SK-N-SH treated with all-trans-retinoic acid at 6 μM for 48 hours (cell line): ENCODE measurements at regions not wholly inside any gene's neighbourhood (a gene's known extent, or its start where the extent isn't known, plus 50 kb on each side); places are given as distances from the start of the nearest gene placed in this dataset.
A peak's percentile ranks its signal among the peaks of the same experiment; 100 is the strongest.
"Not testable (repeated sequence)": the region's sequence is repeated elsewhere in the genome, so short reads cannot be mapped to it uniquely, and the experiment has no call there.

ENCODE experiments used
- ATAC-seq: fragments of 200-7000 bp; cut with Tn5 transposase; 3 replicates; pipeline ENCODE4 v1.9.1; 2020; ENCODE audit warnings: mild to moderate bottlenecking, moderate library complexity
- ARNTL ChIP-seq: fragments of 450-650 bp; formaldehyde crosslinking; IDR thresholded peaks from 2 replicates; pipeline ENCODE4 v1.5.0; 2020; ENCODE audit warnings: low read depth, mild to moderate bottlenecking, moderate library complexity, borderline replicate concordance
- BACH2 ChIP-seq: fragments of 250-450 bp; sonication (Bioruptor Pico); IDR thresholded peaks from 2 replicates; pipeline ENCODE4 v1.9.0; 2021; ENCODE audit warnings: mild to moderate bottlenecking, borderline replicate concordance
- CREB5 ChIP-seq: fragments of 250-450 bp; sonication (Bioruptor Pico); IDR thresholded peaks from 2 replicates; pipeline ENCODE4 v1.5.1; 2020; ENCODE audit warnings: low read depth, mild to moderate bottlenecking, moderate library complexity
- CSRNP3 ChIP-seq: fragments of 250-450 bp; sonication (Bioruptor Pico); IDR thresholded peaks from 2 replicates; pipeline ENCODE4 v1.5.1; 2021; ENCODE audit warnings: mild to moderate bottlenecking, moderate library complexity
- GLIS3 ChIP-seq: fragments of 250-450 bp; sonication (Bioruptor Pico); IDR thresholded peaks from 2 replicates; pipeline ENCODE4 v1.5.0; 2020; ENCODE audit warnings: mild to moderate bottlenecking, moderate library complexity
- ISL1 ChIP-seq: fragments of 250-450 bp; sonication (Bioruptor Pico); IDR thresholded peaks from 2 replicates; pipeline ENCODE4 v2.1.2; 2022; ENCODE audit warnings: mild to moderate bottlenecking, moderate library complexity
- OSR1 ChIP-seq: fragments of 250-450 bp; sonication (Bioruptor Pico); IDR thresholded peaks from 2 replicates; pipeline ENCODE4 v1.8.0; 2022; ENCODE audit warnings: moderate library complexity, mild to moderate bottlenecking, inconsistent platforms
- PATZ1 ChIP-seq: fragments of 250-450 bp; sonication (Bioruptor Pico); IDR thresholded peaks from 2 replicates; pipeline ENCODE4 v1.8.0; 2020; ENCODE audit warnings: mild to moderate bottlenecking, moderate library complexity, borderline replicate concordance
- POU6F1 ChIP-seq: fragments of 250-450 bp; sonication (Bioruptor Pico); IDR thresholded peaks from 2 replicates; pipeline ENCODE4 v1.8.0; 2021; ENCODE audit warnings: low read depth, mild to moderate bottlenecking, moderate library complexity, borderline replicate concordance
- RARB ChIP-seq: fragments of 250-450 bp; sonication (Bioruptor Pico); IDR thresholded peaks from 2 replicates; pipeline ENCODE4 v1.8.0; 2021; ENCODE audit warnings: mild to moderate bottlenecking, moderate library complexity
- TCF4 ChIP-seq: fragments of 250-450 bp; sonication (Bioruptor Pico); IDR thresholded peaks from 2 replicates; pipeline ENCODE4 v1.8.0; 2021; ENCODE audit warnings: mild to moderate bottlenecking, moderate library complexity, borderline replicate concordance
- TOX ChIP-seq: fragments of 250-450 bp; sonication (Bioruptor Pico); IDR thresholded peaks from 2 replicates; pipeline ENCODE4 v1.8.0; 2021; ENCODE audit warnings: mild to moderate bottlenecking, moderate library complexity, borderline replicate concordance
- TSHZ2 ChIP-seq: fragments of 250-450 bp; sonication (Bioruptor Pico); IDR thresholded peaks from 2 replicates; pipeline ENCODE4 v1.5.0; 2020; ENCODE audit warnings: mild to moderate bottlenecking, moderate library complexity
- ZC3H10 ChIP-seq: fragments of 250-450 bp; sonication (Bioruptor Pico); IDR thresholded peaks from 2 replicates; pipeline ENCODE4 v1.5.1; 2021; ENCODE audit warnings: mild to moderate bottlenecking, moderate library complexity
- ZFP3 ChIP-seq: fragments of 250-450 bp; sonication (Bioruptor Pico); IDR thresholded peaks from 2 replicates; pipeline ENCODE4 v1.5.0; 2020; ENCODE audit warnings: mild to moderate bottlenecking, moderate library complexity
- ZFP30 ChIP-seq: fragments of 450-650 bp; formaldehyde crosslinking; IDR thresholded peaks from 2 replicates; pipeline ENCODE4 v1.5.0; 2022; ENCODE audit warnings: mild to moderate bottlenecking, moderate library complexity
- ZNF565 ChIP-seq: fragments of 450-650 bp; formaldehyde crosslinking; conservative IDR thresholded peaks from 2 replicates; pipeline ENCODE4 v1.5.0; 2020; ENCODE audit warnings: low read depth, mild to moderate bottlenecking, moderate library complexity
- ZNF70 ChIP-seq: fragments of 450-650 bp; formaldehyde crosslinking; IDR thresholded peaks from 2 replicates; pipeline ENCODE4 v1.5.0; 2020; ENCODE audit warnings: mild to moderate bottlenecking, moderate library complexity
- ZNF8 ChIP-seq: fragments of 450-650 bp; formaldehyde crosslinking; IDR thresholded peaks from 2 replicates; pipeline ENCODE4 v1.5.0; 2020; ENCODE audit warnings: mild to moderate bottlenecking, moderate library complexity

- TF ChIP-seq CSRNP3 (no peak), ZNF70 (CRISPR knock-in tag) (no peak), TSHZ2 (no peak)
- TF ChIP-seq, all 23 proteins: peak for 0
Observed at GRCh38 chr17:20800146-20800545, 220.6 kb downstream of the CDRT15L2 start (continued).

GRCh38 chr17:20805751-20806150 is 226.2 kb downstream of the CDRT15L2 start:
- no peak for ATAC-seq
- no peak for TF ChIP-seq ARNTL (CRISPR knock-in tag)
- TF ChIP-seq, all 23 proteins: peak for 0

- not testable (repeated sequence) for ATAC-seq
Observed at GRCh38 chr17:20807566-20807965, 228.0 kb downstream of the CDRT15L2 start.

GRCh38 chr17:20815410-20815809 is 227.4 kb downstream of the USP22 start:
- not testable (repeated sequence) for ATAC-seq
- TF ChIP-seq ZNF8 (CRISPR knock-in tag) = peak; percentile 94

- no peak for ATAC-seq
- TF ChIP-seq CREB5 (CRISPR knock-in tag) (no peak), TCF4 (CRISPR knock-in tag) (no peak), OSR1 (no peak), ZNF8 (CRISPR knock-in tag) (no peak), TOX (CRISPR knock-in tag) (no peak), TSHZ2 (no peak), GLIS3 (CRISPR knock-in tag) (no peak), ARNTL (CRISPR knock-in tag) (no peak), ZFP30 (CRISPR knock-in tag) (no peak), ZC3H10 (CRISPR knock-in tag) (no peak), BACH2 (CRISPR knock-in tag) (no peak), ZNF565 (CRISPR knock-in tag) (no peak)
Observed at GRCh38 chr17:20823905-20824304, 218.9 kb downstream of the USP22 start.

GRCh38 chr17:20825539-20825938 is 217.3 kb downstream of the USP22 start:
- ATAC-seq = no peak
- TF ChIP-seq ZFP30 (CRISPR knock-in tag) (no peak), ARNTL (CRISPR knock-in tag) (no peak), RARB (CRISPR knock-in tag) (no peak), TCF4 (CRISPR knock-in tag) (no peak), POU6F1 (CRISPR knock-in tag) (no peak), PATZ1 (CRISPR knock-in tag) (no peak), ISL1 (CRISPR knock-in tag) (no peak), ZFP3 (no peak)
